ENCODE measurements at regions not wholly inside any gene's neighbourhood (a gene's known extent, or its start where the extent isn't known, plus 50 kb on each side); places are given as distances from the start of the nearest gene placed in this dataset.

- H3K9ac ChIP-seq (ENCODE audit: insufficient read depth in 1 of 2, low read depth in 2 of 2, low read length in 2 of 2), result no peak overlapping the region
- no peaks in the 10 kb centered on the region for H3K9me1 ChIP-seq (ENCODE audit: control insufficient read depth, insufficient read depth, low read length)
- BruUV-seq (replicated peaks), result no TSS peak
- CTCF ChIA-PET (ENCODE audit: low intra/inter-chr PET ratio), result no interaction called here
- DNase-seq (ENCODE audit: extremely low read depth in 1 of 4, low spot score in 3 of 4) (no peak), FAIRE-seq (no peak), ATAC-seq (no peak)
- H3K9me3 ChIP-seq (replicated peaks; ENCODE audit: control insufficient read depth, insufficient read depth, low read depth, low read length), result no peaks in the 10 kb centered on the region
- 19% methylated on average over 1 of the region's 1 CpG for WGBS (ENCODE audit: insufficient coverage, low coverage, missing lambda C conversion rate)
- H3K36me3 ChIP-seq (ENCODE audit: control insufficient read depth, insufficient read depth, low read length), result no peaks in the 10 kb centered on the region
- TF ChIP-seq ATF6 (CRISPR knock-in tag; IDR thresholded peaks at IDR 0.05), result no peak
- TF ChIP-seq DNMT1 (IDR thresholded peaks at IDR 0.05), result no peak
- TF ChIP-seq, protein P1, sequence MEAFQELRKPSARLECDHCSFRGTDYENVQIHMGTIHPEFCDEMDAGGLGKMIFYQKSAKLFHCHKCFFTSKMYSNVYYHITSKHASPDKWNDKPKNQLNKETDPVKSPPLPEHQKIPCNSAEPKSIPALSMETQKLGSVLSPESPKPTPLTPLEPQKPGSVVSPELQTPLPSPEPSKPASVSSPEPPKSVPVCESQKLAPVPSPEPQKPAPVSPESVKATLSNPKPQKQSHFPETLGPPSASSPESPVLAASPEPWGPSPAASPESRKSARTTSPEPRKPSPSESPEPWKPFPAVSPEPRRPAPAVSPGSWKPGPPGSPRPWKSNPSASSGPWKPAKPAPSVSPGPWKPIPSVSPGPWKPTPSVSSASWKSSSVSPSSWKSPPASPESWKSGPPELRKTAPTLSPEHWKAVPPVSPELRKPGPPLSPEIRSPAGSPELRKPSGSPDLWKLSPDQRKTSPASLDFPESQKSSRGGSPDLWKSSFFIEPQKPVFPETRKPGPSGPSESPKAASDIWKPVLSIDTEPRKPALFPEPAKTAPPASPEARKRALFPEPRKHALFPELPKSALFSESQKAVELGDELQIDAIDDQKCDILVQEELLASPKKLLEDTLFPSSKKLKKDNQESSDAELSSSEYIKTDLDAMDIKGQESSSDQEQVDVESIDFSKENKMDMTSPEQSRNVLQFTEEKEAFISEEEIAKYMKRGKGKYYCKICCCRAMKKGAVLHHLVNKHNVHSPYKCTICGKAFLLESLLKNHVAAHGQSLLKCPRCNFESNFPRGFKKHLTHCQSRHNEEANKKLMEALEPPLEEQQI (IDR thresholded peaks at IDR 0.05), result no peak
- TF ChIP-seq THRB (CRISPR knock-in tag; conservative IDR thresholded peaks at IDR 0.05), result no peak
- TF ChIP-seq, protein P2, sequence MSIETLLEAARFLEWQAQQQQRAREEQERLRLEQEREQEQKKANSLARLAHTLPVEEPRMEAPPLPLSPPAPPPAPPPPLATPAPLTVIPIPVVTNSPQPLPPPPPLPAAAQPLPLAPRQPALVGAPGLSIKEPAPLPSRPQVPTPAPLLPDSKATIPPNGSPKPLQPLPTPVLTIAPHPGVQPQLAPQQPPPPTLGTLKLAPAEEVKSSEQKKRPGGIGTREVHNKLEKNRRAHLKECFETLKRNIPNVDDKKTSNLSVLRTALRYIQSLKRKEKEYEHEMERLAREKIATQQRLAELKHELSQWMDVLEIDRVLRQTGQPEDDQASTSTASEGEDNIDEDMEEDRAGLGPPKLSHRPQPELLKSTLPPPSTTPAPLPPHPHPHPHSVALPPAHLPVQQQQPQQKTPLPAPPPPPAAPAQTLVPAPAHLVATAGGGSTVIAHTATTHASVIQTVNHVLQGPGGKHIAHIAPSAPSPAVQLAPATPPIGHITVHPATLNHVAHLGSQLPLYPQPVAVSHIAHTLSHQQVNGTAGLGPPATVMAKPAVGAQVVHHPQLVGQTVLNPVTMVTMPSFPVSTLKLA (conservative IDR thresholded peaks at IDR 0.05), result no peak
- TF ChIP-seq MAFG (tag; conservative IDR thresholded peaks at IDR 0.05), result no peak
- no peak for TF ChIP-seq MAFK (IDR thresholded peaks at IDR 0.05; ENCODE audit: low read length)
- no peak for TF ChIP-seq CBX2 (IDR thresholded peaks at IDR 0.05; ENCODE audit: insufficient read depth, low read length, poor library complexity, severe bottlenecking)
- TF ChIP-seq HNRNPLL (IDR thresholded peaks at IDR 0.05; ENCODE audit: low read depth, low read length, poor library complexity, severe bottlenecking), result no peak
- TF ChIP-seq ARID2 (IDR thresholded peaks at IDR 0.05), result no peak
- no peak for TF ChIP-seq PCBP2 (IDR thresholded peaks at IDR 0.05; ENCODE audit: low read depth, low read length, poor library complexity, severe bottlenecking)
- TF ChIP-seq ATF2 (CRISPR knock-in tag; IDR thresholded peaks at IDR 0.05), result no peak
- TF ChIP-seq IRF2 (CRISPR knock-in tag; IDR thresholded peaks at IDR 0.05), result no peak
- no peaks in the 10 kb centered on the region for H3K27me3 ChIP-seq (ENCODE audit: control insufficient read depth in 2 of 2, insufficient read depth in 2 of 2, low read length in 2 of 2)
- H3K4me3 ChIP-seq, result no peak overlapping the region
- H3K4me2 ChIP-seq (ENCODE audit: insufficient read depth, low read length), result no peak overlapping the region
- H2AFZ ChIP-seq (ENCODE audit: low read depth, low read length), result no peak overlapping the region
- H3K27ac ChIP-seq (ENCODE audit: extremely low read depth, low read depth, low read length), result no peak overlapping the region
- in situ Hi-C loops (cut with MboI), result no loop called here
- H4K20me1 ChIP-seq (replicated peaks; ENCODE audit: control insufficient read depth, insufficient read depth, low read length), result no peaks in the 10 kb centered on the region
- intact Hi-C loops (cut with micrococcal nuclease), result no loop called here
- no peaks in the 10 kb centered on the region for H3K4me1 ChIP-seq (replicated peaks in 1 of 2; ENCODE audit: control insufficient read depth in 2 of 2, insufficient read depth in 2 of 2, low read length in 2 of 2)
- H3K79me2 ChIP-seq (ENCODE audit: control insufficient read depth, insufficient read depth, low read length), result no peaks in the 10 kb centered on the region
- POLR2A ChIA-PET, result interaction anchor here (3.7 kb wide), 1 partner anchor 11 kb away, joined by 13 read pairs; no protein-coding TSS in a partner anchor
Measured at GRCh38 chr6:47165918-47166317, 123.8 kb upstream of the ADGRF1 start.
